ENCODE measurements at regions not wholly inside any gene's neighbourhood (a gene's known extent, or its start where the extent isn't known, plus 50 kb on each side); places are given as distances from the start of the nearest gene placed in this dataset. TPM values are rescaled to one million over a fixed set of nuclear protein-coding genes. Genes with fewer than 3 reads are reported as not detected.

DNA sequence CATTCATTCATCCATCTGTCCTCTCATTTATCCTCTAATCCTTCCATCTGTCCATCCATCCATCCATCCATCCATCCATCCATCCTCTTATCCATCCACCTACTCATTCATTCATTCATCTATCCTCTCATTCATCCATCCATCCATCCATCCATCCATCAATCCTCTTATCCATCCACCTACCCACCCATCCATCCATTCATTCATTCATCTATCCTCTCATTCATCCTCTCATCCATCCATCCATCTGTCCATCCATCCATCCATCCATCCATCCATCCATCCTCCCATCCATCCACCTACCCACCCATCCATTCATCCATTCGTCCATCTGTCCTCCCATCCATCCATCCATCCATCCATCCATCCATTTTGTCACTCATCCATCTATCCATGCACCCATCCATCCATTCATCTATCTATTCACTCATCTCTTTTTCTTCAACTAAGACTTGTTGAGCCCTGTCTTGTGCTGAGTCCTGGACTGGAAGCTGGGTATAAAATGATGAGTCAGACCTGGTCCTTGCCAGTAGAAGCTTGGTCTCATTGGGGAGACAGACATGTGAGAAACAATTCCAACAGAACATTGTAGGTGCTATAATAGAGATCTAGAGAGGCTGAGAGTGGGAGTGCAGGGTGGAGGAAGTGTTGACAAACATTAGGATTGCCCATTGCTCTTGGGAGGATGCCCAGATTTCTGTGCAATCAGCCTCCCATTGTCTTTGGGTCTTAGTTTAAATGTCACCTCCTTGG, 55.0 kb upstream of the IER5L start:
- 0 out of 2 replicates have a peak, but pooled peaks cover 10% of the 10 kb centered on the region for H3F3A ChIP-seq (ENCODE audit: insufficient read depth)
- no peaks in the 10 kb centered on the region for H3K36me3 ChIP-seq (ENCODE audit: low read depth)
- H3K4me3 ChIP-seq = no peak overlapping the region
- no peaks in the 10 kb centered on the region for H3K9me2 ChIP-seq (ENCODE audit: insufficient read depth)
- WGBS, 2 experiments (ENCODE audit: low coverage in 1 of 2, low lambda C conversion rate in 2 of 2, missing lambda C conversion rate in 2 of 2) = 58 to 77% methylated on average over 1 of the region's 1 CpG
- no peaks in the 10 kb centered on the region for H4K20me1 ChIP-seq (ENCODE audit: insufficient read depth)
- no peaks in the 10 kb centered on the region for H3K27me3 ChIP-seq (replicated peaks; ENCODE audit: insufficient read depth)
- H3K4me2 ChIP-seq (ENCODE audit: unreplicated experiment) = no peak overlapping the region
- peak; percentile 15 for DNase-seq
- H3K4me1 ChIP-seq (ENCODE audit: insufficient read depth) = peaks cover 15% of the 10 kb centered on the region
- no peak overlapping the region for H3K27ac ChIP-seq
- H3K9me3 ChIP-seq (ENCODE audit: low read depth) = no peaks in the 10 kb centered on the region
- TF ChIP-seq EZH2 (IDR thresholded peaks at IDR 0.05; ENCODE audit: insufficient read depth, poor library complexity, severe bottlenecking) (no peak), EZH2phosphoT487 (IDR thresholded peaks at IDR 0.05; ENCODE audit: insufficient read depth, low read depth) (no peak)
- no peak overlapping the region for H2AFZ ChIP-seq
- in situ Hi-C loops (cut with MboI) = no loop called here
- no peaks in the 10 kb centered on the region for H3K79me2 ChIP-seq (ENCODE audit: insufficient read depth)
- no peak overlapping the region for H3K9ac ChIP-seq

DNA sequence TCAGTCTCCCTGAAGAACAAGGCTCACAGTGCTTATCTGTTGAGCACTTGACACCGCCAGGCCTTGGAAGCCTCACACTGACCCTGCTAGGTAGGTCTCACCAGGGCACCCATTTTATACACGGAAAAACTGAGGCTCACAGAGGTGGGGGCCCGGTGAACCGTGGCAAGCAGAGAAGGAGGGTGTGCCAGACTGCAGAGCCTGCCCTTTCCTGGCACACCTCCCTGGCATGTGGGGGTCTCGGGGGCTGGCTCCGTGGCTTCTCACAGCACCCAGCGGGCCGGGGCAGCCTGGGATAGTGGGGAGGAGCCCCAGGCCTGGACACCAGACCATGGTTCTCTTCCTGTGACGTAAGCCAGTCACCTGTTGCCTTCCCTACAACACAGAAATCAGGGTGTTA, 53.7 kb upstream of the IER5L start:
- in situ Hi-C loops (cut with MboI) = no loop called here
- no peak overlapping the region for H3K27ac ChIP-seq
- H3K36me3 ChIP-seq (ENCODE audit: low read depth) = no peaks in the 10 kb centered on the region
- no peak overlapping the region for H3K4me2 ChIP-seq (ENCODE audit: unreplicated experiment)
- peaks cover 6% of the 10 kb centered on the region; the same call in 1 of the 2 replicates for H3K4me1 ChIP-seq (ENCODE audit: insufficient read depth)
- no peak overlapping the region for H3K9ac ChIP-seq
- no peak for DNase-seq
- H3F3A ChIP-seq (ENCODE audit: insufficient read depth) = 0 out of 2 replicates have a peak, but pooled peaks cover 10% of the 10 kb centered on the region
- no peaks in the 10 kb centered on the region for H3K9me2 ChIP-seq (ENCODE audit: insufficient read depth)
- 68% methylated on average over 9 of the region's 9 CpGs for WGBS, 2 experiments (ENCODE audit: low coverage in 1 of 2, low lambda C conversion rate in 2 of 2, missing lambda C conversion rate in 2 of 2)
- no peaks in the 10 kb centered on the region for H4K20me1 ChIP-seq (ENCODE audit: insufficient read depth)
- no peaks in the 10 kb centered on the region for H3K9me3 ChIP-seq (ENCODE audit: low read depth)
- H3K27me3 ChIP-seq (replicated peaks; ENCODE audit: insufficient read depth) = no peaks in the 10 kb centered on the region
- no peak overlapping the region for H3K4me3 ChIP-seq
- no peaks in the 10 kb centered on the region for H3K79me2 ChIP-seq (ENCODE audit: insufficient read depth)
- no peak for TF ChIP-seq EZH2phosphoT487 (IDR thresholded peaks at IDR 0.05; ENCODE audit: insufficient read depth, low read depth)
- no peak for TF ChIP-seq EZH2 (IDR thresholded peaks at IDR 0.05; ENCODE audit: insufficient read depth, poor library complexity, severe bottlenecking)
- H2AFZ ChIP-seq = no peak overlapping the region

DNA sequence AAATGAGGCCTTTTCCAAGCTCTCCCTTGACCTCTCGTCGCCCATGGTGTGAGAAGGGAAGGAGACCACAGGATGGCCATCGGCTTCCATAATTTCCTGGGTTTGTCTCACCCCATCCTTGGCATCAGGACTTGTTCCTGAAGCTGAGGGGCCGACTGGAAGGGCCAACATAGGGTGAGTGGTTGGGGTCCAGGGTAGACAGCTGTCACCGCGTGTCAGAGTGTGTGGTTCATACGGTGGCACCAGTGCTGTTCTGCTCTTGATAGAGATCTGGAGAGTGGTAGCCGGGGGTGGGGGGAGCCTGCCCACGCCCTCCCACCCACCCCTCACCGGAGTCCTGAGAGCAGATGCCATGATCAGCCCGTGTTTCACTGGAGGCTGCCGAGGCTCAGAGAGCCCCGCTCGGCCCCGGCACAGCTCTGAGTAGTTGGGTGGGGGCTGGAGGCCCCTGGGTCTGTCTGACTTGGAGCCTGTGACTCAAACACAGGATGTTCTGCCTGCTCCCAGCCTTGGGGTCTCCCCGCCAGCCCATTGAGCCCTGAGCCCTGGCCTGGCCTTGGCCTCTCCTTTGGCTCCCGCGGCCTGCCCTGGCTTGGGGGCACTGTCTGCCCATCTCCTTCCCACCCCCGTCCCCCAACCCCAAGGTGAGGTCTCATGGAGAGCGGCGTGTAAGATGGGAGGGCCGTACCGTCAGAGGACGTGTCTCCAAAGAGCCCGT, 53.1 kb upstream of the IER5L start:
- Histone ChIP-seq H3K27ac (no peak overlapping the region), H3K79me2 (ENCODE audit: insufficient read depth) (no peaks in the 10 kb centered on the region), H4K20me1 (ENCODE audit: insufficient read depth) (no peaks in the 10 kb centered on the region), H3K9me2 (ENCODE audit: insufficient read depth) (no peaks in the 10 kb centered on the region), H3F3A (ENCODE audit: insufficient read depth) (0 out of 2 replicates have a peak, but pooled peaks cover 10% of the 10 kb centered on the region), H3K9ac (no peak overlapping the region), H3K27me3 (replicated peaks; ENCODE audit: insufficient read depth) (no peaks in the 10 kb centered on the region), H3K4me2 (ENCODE audit: unreplicated experiment) (no peak overlapping the region), H3K4me3 (no peak overlapping the region), H3K4me1 (ENCODE audit: insufficient read depth) (0 out of 2 replicates have a peak, but pooled peaks cover 5% of the 10 kb centered on the region), H3K9me3 (ENCODE audit: low read depth) (no peaks in the 10 kb centered on the region), H3K36me3 (ENCODE audit: low read depth) (no peaks in the 10 kb centered on the region), H2AFZ (no peak overlapping the region)
- TF ChIP-seq EZH2 (IDR thresholded peaks at IDR 0.05; ENCODE audit: insufficient read depth, poor library complexity, severe bottlenecking) = no peak
- TF ChIP-seq EZH2phosphoT487 (IDR thresholded peaks at IDR 0.05; ENCODE audit: insufficient read depth, low read depth) = no peak
- DNase-seq = no peak
- in situ Hi-C loops (cut with MboI) = no loop called here
- 76 to 83% methylated on average over 11 to 25 of the region's 25 CpGs for WGBS, 2 experiments (ENCODE audit: low coverage in 1 of 2, low lambda C conversion rate in 2 of 2, missing lambda C conversion rate in 2 of 2)

DNA sequence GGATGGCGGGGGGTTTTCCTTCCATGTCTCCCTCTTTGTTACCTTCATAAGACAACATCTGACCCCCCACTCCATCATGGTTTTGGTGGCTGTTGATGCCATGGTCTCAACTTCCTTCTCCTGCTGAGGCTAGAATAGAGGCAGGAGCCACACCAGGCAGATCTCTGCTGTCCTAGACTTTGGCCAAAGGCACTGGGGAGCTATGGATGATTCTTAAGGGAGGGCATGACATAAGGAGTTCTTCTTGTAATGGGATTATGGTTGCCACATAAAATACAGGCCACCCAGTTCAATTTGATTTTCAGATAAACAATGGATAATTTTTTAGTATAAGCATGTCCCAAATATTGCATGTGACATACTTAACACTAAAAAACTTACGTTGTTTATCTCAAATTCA, 52.2 kb upstream of the IER5L start:
- Histone ChIP-seq H3K36me3 (ENCODE audit: low read depth) (no peaks in the 10 kb centered on the region), H3K9me2 (ENCODE audit: insufficient read depth) (no peaks in the 10 kb centered on the region), H3K9me3 (ENCODE audit: low read depth) (no peaks in the 10 kb centered on the region), H2AFZ (no peak overlapping the region), H4K20me1 (ENCODE audit: insufficient read depth) (no peaks in the 10 kb centered on the region), H3K4me3 (no peak overlapping the region), H3K9ac (no peak overlapping the region), H3K4me1 (ENCODE audit: insufficient read depth) (0 out of 2 replicates have a peak, but pooled peaks cover 5% of the 10 kb centered on the region), H3F3A (ENCODE audit: insufficient read depth) (0 out of 2 replicates have a peak, but pooled peaks cover 10% of the 10 kb centered on the region), H3K79me2 (ENCODE audit: insufficient read depth) (no peaks in the 10 kb centered on the region), H3K27ac (no peak overlapping the region), H3K27me3 (replicated peaks; ENCODE audit: insufficient read depth) (no peaks in the 10 kb centered on the region), H3K4me2 (ENCODE audit: unreplicated experiment) (no peak overlapping the region)
- DNase-seq = no peak
- 92 to 100% methylated on average over 2 of the region's 2 CpGs for WGBS, 2 experiments (ENCODE audit: low coverage in 1 of 2, low lambda C conversion rate in 2 of 2, missing lambda C conversion rate in 2 of 2)
- TF ChIP-seq EZH2phosphoT487 (IDR thresholded peaks at IDR 0.05; ENCODE audit: insufficient read depth, low read depth) = no peak
- no peak for TF ChIP-seq EZH2 (IDR thresholded peaks at IDR 0.05; ENCODE audit: insufficient read depth, poor library complexity, severe bottlenecking)
- in situ Hi-C loops (cut with MboI) = no loop called here

Small RNA genes in the stretch of these regions (small RNA-seq; reads per million reads assigned to genes)
- gene AL353803.5 (ENCODE audit: low read depth, low replicate concordance) (not detected), gene RN7SL159P (ENCODE audit: low read depth, low replicate concordance) (not detected)

All from GM23248 (cell line).